GM12872 (cell line): ENCODE measurements at regions not wholly inside any gene's neighbourhood (a gene's known extent, or its start where the extent isn't known, plus 50 kb on each side); places are given as distances from the start of the nearest gene placed in this dataset.

ENCODE experiments used
- TF ChIP-seq, protein P1 (sequence below): IDR thresholded peaks from 3 replicates; pipeline ENCODE4 v1.5.1; 2011; ENCODE audit warnings: low read depth, mild to moderate bottlenecking, low read length, moderate library complexity; ENCODE audit not compliant: insufficient read depth

DNA sequence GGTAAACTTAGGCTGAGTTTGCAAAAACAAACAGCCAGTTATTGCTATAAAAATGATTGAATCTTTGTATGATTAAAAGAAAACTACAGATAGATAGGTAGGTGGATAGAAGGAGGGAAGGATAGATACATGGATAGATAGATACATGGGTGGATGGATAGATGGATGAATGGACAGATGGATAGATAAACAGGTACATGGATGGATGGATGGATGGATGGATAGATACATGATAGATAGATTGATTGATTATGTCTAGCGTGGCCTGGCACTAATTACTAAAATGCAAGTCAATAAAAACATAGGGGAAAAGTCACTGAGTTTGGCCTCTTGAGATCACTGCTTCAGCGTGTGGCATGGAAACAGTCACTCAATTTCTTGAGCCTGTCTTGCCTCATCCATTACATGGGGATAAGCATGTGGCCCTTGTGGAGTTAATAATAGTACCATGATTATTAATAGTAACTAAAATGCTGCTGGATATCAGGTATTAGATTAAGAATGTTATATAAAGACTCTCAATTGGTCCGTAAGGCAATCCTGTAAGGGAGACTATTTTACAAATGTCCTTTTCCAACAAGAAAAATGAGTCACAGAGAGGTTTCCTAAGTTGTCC, 184.9 kb downstream of the HS3ST3A1 start:
- TF ChIP-seq, protein P1, sequence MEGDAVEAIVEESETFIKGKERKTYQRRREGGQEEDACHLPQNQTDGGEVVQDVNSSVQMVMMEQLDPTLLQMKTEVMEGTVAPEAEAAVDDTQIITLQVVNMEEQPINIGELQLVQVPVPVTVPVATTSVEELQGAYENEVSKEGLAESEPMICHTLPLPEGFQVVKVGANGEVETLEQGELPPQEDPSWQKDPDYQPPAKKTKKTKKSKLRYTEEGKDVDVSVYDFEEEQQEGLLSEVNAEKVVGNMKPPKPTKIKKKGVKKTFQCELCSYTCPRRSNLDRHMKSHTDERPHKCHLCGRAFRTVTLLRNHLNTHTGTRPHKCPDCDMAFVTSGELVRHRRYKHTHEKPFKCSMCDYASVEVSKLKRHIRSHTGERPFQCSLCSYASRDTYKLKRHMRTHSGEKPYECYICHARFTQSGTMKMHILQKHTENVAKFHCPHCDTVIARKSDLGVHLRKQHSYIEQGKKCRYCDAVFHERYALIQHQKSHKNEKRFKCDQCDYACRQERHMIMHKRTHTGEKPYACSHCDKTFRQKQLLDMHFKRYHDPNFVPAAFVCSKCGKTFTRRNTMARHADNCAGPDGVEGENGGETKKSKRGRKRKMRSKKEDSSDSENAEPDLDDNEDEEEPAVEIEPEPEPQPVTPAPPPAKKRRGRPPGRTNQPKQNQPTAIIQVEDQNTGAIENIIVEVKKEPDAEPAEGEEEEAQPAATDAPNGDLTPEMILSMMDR: no peak

DNA sequence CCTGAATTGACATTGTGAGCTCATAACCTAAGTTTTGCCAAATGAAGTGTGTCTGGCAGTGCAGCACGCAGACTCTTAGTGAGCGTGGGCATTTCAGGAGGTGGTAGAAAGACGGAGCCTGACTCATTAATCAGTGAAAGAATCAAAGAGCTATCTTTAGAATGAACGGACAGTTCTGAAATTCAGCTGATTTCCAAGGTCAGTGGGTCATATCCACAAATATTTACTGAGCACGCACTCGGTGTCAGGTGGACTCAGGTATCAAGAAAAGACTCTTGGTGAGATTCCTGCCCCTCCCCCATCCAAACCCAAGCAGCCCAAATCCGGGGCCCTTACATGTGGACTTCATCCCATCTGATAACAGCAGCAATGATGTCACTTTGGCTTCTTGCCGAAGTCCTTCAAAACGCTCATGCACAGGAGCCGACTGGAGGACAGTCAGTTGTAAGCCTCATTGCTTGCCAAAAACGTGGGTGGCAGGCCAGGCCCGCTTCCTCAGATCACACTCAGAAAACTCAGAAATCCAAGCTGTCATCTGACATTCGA, 185.8 kb downstream of the HS3ST3A1 start:
- TF ChIP-seq, protein P1: no peak

DNA sequence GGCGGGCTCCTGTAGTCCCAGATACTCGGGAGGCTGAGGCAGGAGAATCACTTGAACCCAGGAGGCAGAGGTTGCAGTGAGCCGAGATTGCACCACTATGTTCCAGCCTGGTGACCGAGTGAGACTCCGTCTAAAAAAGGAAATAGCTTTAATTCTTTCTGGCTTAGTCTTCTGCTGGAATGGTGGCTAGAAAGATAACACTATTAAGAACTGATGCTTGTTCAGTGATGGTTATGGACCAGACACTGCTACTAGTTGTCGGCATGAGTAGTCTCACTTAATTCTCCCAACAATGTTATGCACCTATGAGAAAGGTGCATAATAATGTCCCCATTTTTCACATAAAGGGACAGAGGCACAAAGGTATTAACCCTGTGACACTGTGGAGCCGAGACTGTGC, 188.7 kb downstream of the HS3ST3A1 start:
- TF ChIP-seq, protein P1: no peak

DNA sequence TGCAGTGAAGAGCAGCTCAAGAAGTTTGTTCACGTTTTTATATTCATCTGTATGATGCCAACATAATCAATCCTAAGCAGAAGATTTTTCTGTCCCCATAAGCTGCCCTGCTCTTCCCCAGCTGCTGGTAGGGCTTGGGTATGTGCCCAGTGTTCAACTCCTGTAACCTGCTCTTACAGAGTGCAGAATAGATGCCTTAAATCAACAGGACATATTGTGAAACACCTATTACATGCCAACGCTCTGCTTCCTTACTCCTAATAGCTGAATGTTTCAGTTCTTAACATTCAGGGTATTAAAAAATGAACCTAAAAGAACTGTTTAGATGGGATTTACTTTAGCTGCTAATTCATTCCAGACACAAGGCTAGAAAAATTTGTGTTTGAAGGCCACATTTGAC, 190.9 kb downstream of the HS3ST3A1 start:
- TF ChIP-seq, protein P1: no peak

DNA sequence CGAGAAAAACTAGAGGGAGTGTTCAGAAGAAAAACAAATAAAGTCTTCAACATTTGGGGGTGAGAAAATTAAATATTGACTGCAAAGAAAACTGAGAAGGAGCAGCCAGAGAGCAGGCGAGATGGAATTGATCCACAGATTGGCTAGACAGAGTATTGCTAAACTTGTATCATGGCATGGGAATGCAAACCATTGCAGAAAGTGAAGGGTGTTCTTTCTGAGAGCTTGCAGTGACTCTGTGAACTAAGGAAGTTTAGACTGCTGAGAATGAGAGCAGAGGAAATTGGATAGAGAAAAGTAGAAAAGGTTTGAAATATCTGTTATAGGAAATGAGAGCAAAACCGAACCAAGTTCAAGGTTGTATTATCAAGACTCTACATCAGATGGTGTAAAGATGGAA, 191.5 kb downstream of the HS3ST3A1 start:
- TF ChIP-seq, protein P1: no peak

DNA sequence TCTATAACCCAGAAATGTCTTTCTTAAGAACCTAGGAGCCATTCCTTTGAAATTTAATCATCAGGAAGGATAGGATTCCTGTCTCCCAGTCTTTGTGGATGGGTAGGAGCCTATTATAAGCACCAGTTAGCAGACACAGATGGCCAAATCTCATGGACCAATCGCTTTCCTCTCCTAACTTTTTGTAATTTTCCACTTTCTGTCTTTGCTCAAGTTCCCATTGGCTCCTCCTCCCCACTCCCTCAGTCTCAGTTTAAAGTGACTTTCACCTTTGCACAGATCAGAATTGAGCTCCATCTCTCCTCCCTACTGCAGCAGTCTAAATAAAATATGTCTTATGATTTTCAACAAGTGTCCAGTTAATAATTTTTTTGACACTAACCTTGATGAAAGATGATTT, 192.3 kb downstream of the HS3ST3A1 start:
- TF ChIP-seq, protein P1: no peak

DNA sequence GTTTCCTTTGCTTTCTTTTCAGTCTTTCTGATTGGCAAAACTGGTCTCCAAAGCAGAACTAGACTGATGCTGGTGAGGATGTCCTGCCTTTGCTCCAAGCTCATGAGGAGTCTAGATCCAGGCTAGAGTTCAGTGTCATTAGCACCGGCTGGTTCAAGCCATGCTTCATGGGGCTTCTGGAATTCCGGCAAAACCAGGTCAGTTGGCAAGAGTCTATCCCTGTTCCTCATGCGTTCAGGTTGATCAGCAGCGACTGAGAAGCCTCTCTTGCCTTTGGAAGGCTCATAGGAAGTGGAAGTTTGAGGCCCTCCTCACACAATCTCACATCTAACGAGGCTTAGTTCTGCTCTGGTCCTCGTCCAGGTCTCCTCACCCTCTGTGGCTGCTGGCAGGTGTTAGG, 194.3 kb downstream of the HS3ST3A1 start:
- TF ChIP-seq, protein P1: no peak
